Left lung (tissue), 4 donors: ENCODE measurements at regions not wholly inside any gene's neighbourhood (a gene's known extent, or its start where the extent isn't known, plus 50 kb on each side); places are given as distances from the start of the nearest gene placed in this dataset.

ENCODE experiments used
- ATAC-seq: fragments of 200-7000 bp; cut with Tn5 transposase; one replicate; pipeline ENCODE4 v1.9.1; 2020; ENCODE audit warnings: moderate library complexity
- DNase-seq, 4 donors: peaks; one replicate each; pipeline ENCODE4 v3.0.0-alpha.2; 2013 to 2020
- H3K27ac ChIP-seq, 2 donors: fragments of 200-600 bp; sonication (generic) in 1 of 2; one replicate each; pipeline versions ENCODE4 v1.5.0 to v1.8.0; 2020 to 2021
- H3K27me3 ChIP-seq, 2 donors: fragments of 200-600 bp; sonication (generic) in 1 of 2; one replicate each; pipeline versions ENCODE4 v1.5.0 to v1.8.0; 2020 to 2021
- H3K36me3 ChIP-seq, 2 donors: fragments of 200-600 bp; sonication (generic) in 1 of 2; one replicate each; pipeline versions ENCODE4 v1.5.0 to v1.8.0; 2020 to 2021
- H3K4me1 ChIP-seq, 2 donors: fragments of 200-600 bp; one replicate each; pipeline ENCODE4 v1.8.0; 2021
- H3K4me3 ChIP-seq, 2 donors: fragments of 200-600 bp; sonication (generic) in 1 of 2; one replicate each; pipeline versions ENCODE4 v1.5.0 to v1.8.0; 2020 to 2021; ENCODE audit warnings: mild to moderate bottlenecking in 1 of 2
- H3K9me3 ChIP-seq, 2 donors: fragments of 200-600 bp; sonication (generic) in 1 of 2; one replicate each; pipeline versions ENCODE4 v1.5.0 to v1.8.0; 2020 to 2021
- intact Hi-C, 2 donors: fragments of 100-400 bp; cut with DNase I; formaldehyde crosslinking; loops; one replicate each; pipeline versions ENCODE4 v1.11.2 to v1.14.2; 2022
- TF ChIP-seq, protein P1 (sequence below), 2 donors: fragments of 200-600 bp; sonication (generic) in 1 of 2; IDR thresholded peaks; one replicate each; pipeline versions ENCODE4 v1.5.0 to v1.8.0; 2021; ENCODE audit warnings: antibody characterized with exemption in 2 of 2
- donor health status: DM: no; HTN: yes; CAD: no.
- donor health status: DM: no; HTN: no; CAD: no.

DNA sequence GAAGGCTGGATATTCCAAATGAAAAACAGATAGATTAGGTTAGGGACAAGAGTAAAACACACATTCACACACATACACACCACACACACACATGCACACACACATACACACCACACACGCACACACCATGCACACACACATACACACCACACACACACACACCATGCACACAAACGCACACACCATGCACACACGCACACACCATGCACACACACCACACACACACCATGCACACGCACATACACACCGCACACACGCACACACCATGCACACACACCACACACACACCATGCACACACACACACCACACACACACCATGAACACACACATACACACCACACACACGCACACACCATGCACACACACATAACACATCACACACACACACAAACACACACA lies 203.7 kb upstream of the ZFHX3 start:
- no peaks in the 10 kb centered on the region for H3K27me3 ChIP-seq
- DNase-seq (no peak), ATAC-seq (no peak)
- TF ChIP-seq, protein P1, sequence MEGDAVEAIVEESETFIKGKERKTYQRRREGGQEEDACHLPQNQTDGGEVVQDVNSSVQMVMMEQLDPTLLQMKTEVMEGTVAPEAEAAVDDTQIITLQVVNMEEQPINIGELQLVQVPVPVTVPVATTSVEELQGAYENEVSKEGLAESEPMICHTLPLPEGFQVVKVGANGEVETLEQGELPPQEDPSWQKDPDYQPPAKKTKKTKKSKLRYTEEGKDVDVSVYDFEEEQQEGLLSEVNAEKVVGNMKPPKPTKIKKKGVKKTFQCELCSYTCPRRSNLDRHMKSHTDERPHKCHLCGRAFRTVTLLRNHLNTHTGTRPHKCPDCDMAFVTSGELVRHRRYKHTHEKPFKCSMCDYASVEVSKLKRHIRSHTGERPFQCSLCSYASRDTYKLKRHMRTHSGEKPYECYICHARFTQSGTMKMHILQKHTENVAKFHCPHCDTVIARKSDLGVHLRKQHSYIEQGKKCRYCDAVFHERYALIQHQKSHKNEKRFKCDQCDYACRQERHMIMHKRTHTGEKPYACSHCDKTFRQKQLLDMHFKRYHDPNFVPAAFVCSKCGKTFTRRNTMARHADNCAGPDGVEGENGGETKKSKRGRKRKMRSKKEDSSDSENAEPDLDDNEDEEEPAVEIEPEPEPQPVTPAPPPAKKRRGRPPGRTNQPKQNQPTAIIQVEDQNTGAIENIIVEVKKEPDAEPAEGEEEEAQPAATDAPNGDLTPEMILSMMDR (IDR thresholded peaks at IDR 0.05) = no peak
- H3K36me3 ChIP-seq = no peaks in the 10 kb centered on the region
- no peaks in the 10 kb centered on the region for H3K4me1 ChIP-seq
- no peak overlapping the region for H3K4me3 ChIP-seq
- no peaks in the 10 kb centered on the region for H3K9me3 ChIP-seq
- intact Hi-C loops = no loop called here
- H3K27ac ChIP-seq = no peak overlapping the region

DNA sequence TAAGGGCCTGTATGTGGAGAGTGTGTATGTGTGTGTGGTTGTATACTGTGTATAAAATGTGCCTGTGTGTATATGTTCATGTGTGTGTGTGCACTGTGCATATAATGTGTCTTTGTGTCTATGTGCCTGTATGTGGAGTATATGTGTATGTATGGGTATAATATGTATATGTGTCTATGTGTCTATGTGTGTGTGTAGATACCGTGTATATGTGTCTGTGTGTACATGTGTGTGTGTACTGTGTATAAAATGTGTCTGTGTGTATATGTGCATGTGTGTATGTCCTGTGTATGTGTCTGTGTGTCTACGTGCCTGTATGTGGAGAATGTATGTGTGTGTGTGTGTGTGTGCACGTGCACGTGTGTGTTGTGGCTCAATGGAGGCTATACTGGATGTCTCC lies 200.4 kb upstream of the ZFHX3 start:
- H3K4me1 ChIP-seq = no peaks in the 10 kb centered on the region

DNA sequence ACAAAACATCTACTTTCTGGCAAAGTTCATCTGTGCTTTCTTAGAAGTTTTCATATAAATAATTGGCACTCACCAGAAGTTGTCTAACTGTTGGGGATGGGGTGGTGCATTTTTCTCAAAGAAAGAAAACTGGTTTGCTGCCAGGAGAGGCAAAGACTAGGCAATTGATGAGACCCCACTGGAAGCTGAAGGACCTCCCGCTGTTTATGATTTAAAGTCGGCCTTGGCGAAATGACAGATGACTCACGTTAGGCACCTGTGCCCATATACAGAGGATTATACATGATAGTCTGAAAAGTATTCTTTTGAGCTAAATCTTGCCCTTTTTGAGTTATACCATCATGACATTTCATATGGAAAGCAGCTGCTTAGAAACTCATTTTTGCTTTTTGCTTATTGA lies 193.0 kb upstream of the ZFHX3 start:
- Histone ChIP-seq H3K9me3 (no peaks in the 10 kb centered on the region), H3K4me1 (no peaks in the 10 kb centered on the region), H3K36me3 (no peaks in the 10 kb centered on the region), H3K27me3 (no peaks in the 10 kb centered on the region), H3K4me3 (no peak overlapping the region), H3K27ac (no peak overlapping the region)
- TF ChIP-seq, protein P1 (IDR thresholded peaks at IDR 0.05) = no peak
- DNase-seq (no peak), ATAC-seq (no peak)
- intact Hi-C loops = no loop called here

More for the DNA sequence above, 200.4 kb upstream of the ZFHX3 start:
- DNase-seq = no peak
- no peaks in the 10 kb centered on the region for H3K9me3 ChIP-seq
- H3K36me3 ChIP-seq = no peaks in the 10 kb centered on the region
- H3K27me3 ChIP-seq = no peaks in the 10 kb centered on the region
- H3K27ac ChIP-seq = no peak overlapping the region
- TF ChIP-seq, protein P1 (IDR thresholded peaks at IDR 0.05) = no peak
- H3K4me3 ChIP-seq = no peak overlapping the region
- no peak for ATAC-seq
- intact Hi-C loops = no loop called here

DNA sequence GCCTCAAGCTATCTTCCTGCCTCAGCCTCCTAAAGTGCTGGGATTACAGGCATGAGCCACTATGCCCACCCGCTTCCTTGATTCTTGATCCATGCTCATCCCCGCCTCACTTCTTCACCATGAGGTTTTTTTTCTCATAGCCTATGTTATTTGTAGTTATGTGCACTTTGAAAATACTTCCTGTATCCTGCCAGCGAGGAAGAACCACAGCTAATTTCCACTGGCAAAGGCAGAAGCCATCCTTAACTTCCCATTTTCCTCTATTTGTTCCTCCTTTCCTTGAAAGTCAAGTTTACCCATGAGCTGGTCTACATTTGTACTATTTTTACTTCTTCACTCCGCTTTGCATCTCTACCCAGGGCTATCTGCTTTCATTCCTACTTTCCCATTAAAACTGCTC lies 189.7 kb upstream of the ZFHX3 start:
- DNase-seq (no peak), ATAC-seq (no peak)
- no peak overlapping the region for H3K27ac ChIP-seq
- no peaks in the 10 kb centered on the region for H3K4me1 ChIP-seq
- intact Hi-C loops = no loop called here
- no peaks in the 10 kb centered on the region for H3K27me3 ChIP-seq
- no peak overlapping the region for H3K4me3 ChIP-seq
- TF ChIP-seq, protein P1 (IDR thresholded peaks at IDR 0.05) = no peak
- H3K9me3 ChIP-seq = no peaks in the 10 kb centered on the region
- H3K36me3 ChIP-seq = no peaks in the 10 kb centered on the region

DNA sequence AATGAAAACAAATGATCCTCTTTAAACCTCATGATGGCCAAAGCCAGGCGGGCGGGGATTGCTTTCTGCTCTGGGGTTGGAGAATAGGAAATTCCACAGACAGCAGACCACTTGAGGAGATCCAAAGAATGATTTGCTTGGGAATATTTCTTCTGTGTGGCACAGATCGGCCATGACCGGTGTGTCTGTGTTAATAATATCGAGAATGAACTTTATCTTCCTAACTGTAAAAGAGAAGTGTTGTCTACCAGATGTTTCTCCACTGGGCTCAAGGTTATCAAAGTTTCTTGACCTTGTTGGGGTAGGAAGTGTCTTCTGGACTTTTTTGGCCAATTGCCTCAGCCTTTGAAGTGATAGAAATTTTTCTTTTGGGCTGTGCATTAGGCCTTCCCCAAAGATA lies 186.6 kb upstream of the ZFHX3 start:
- Histone ChIP-seq H3K27ac (no peak overlapping the region), H3K9me3 (no peaks in the 10 kb centered on the region), H3K4me3 (no peak overlapping the region), H3K36me3 (no peaks in the 10 kb centered on the region), H3K4me1 (no peaks in the 10 kb centered on the region), H3K27me3 (no peaks in the 10 kb centered on the region)
- intact Hi-C loops = no loop called here
- TF ChIP-seq, protein P1 (IDR thresholded peaks at IDR 0.05) = no peak
- no peak for DNase-seq
- ATAC-seq = no peak
